ENCODE measurements at regions not wholly inside any gene's neighbourhood (a gene's known extent, or its start where the extent isn't known, plus 50 kb on each side); places are given as distances from the start of the nearest gene placed in this dataset.

DNA sequence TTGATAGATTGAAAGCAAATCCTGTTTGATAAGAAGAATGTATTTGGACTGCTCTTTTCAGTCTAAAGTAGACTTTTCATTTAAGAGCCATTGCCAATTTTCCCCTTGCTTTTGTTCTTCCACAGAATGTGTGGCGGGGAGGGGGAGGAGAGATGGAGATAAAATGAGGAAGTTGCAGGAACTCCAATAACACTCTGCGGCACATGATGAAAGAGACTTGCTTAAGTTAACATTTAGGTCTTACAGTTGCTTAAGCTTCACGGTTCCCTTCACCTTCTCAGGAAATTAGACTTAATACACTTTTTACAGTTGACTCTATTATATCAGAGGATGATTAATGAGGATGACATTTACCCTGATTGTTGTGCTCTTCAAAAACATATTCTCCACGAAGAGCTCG lies 537.3 kb downstream of the TMTC2 start:
- no peak for DNase-seq
- 62 to 69% methylated on average over 5 of the region's 5 CpGs for WGBS, 2 donors (ENCODE audit: low coverage in 1 of 2)
- Histone ChIP-seq H3K4me1 (no peaks in the 10 kb centered on the region), H3K36me3 (no peaks in the 10 kb centered on the region), H3K9me3 (no peaks in the 10 kb centered on the region), H3K4me3 (no peak overlapping the region), H3K27me3 (no peaks in the 10 kb centered on the region), H3K27ac (no peak overlapping the region)
- intact Hi-C loops (cut with DNase I; ENCODE audit: low total_unique reads) (no loop called here), in situ Hi-C loops (cut with MboI; ENCODE audit: low pct_ligation_motif_present in 1 of 4, low pct_unique_long_range_greater_than_20kb in 1 of 4, low sequenced_read_pairs in 3 of 4) (no loop called here)
- TF ChIP-seq EP300 (IDR thresholded peaks at IDR 0.05; ENCODE audit: low read depth) (no peak), POLR2AphosphoS5 (IDR thresholded peaks at IDR 0.05) (no peak), POLR2A (IDR thresholded peaks at IDR 0.05) (no peak)
- TF ChIP-seq, protein P1, sequence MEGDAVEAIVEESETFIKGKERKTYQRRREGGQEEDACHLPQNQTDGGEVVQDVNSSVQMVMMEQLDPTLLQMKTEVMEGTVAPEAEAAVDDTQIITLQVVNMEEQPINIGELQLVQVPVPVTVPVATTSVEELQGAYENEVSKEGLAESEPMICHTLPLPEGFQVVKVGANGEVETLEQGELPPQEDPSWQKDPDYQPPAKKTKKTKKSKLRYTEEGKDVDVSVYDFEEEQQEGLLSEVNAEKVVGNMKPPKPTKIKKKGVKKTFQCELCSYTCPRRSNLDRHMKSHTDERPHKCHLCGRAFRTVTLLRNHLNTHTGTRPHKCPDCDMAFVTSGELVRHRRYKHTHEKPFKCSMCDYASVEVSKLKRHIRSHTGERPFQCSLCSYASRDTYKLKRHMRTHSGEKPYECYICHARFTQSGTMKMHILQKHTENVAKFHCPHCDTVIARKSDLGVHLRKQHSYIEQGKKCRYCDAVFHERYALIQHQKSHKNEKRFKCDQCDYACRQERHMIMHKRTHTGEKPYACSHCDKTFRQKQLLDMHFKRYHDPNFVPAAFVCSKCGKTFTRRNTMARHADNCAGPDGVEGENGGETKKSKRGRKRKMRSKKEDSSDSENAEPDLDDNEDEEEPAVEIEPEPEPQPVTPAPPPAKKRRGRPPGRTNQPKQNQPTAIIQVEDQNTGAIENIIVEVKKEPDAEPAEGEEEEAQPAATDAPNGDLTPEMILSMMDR (IDR thresholded peaks at IDR 0.05) = no peak

DNA sequence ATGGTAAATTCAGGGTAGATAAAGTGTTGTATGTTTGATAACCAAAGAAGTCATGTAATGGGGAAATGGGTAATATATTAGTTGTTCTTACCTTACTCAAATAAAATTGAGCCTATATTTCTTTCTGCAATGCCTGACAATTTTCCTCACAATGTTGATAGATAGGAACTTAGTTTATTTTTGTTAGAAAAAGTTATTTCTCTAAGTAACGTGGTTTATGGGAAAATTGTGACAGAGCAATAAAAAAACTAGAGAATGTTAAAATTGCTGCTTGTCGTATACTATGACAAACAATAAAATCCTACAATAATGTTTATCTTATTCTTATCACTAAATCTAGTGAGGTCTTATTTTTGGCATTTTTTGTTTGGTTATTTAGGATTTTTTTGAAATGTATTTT lies 534.1 kb downstream of the TMTC2 start:
- intact Hi-C loops (cut with DNase I; ENCODE audit: low total_unique reads) (no loop called here), in situ Hi-C loops (cut with MboI; ENCODE audit: low pct_ligation_motif_present in 1 of 4, low pct_unique_long_range_greater_than_20kb in 1 of 4, low sequenced_read_pairs in 3 of 4) (no loop called here)
- Histone ChIP-seq H3K9me3 (no peaks in the 10 kb centered on the region), H3K4me1 (no peaks in the 10 kb centered on the region), H3K4me3 (no peak overlapping the region), H3K36me3 (no peaks in the 10 kb centered on the region), H3K27ac (no peak overlapping the region), H3K27me3 (no peaks in the 10 kb centered on the region)
- 39 to 63% methylated on average over 2 of the region's 2 CpGs for WGBS, 2 donors (ENCODE audit: low coverage in 1 of 2)
- no peak for DNase-seq
- no peak for TF ChIP-seq POLR2A (IDR thresholded peaks at IDR 0.05)
- TF ChIP-seq, protein P1 (IDR thresholded peaks at IDR 0.05) = no peak
- no peak for TF ChIP-seq POLR2AphosphoS5 (IDR thresholded peaks at IDR 0.05)
- no peak for TF ChIP-seq EP300 (IDR thresholded peaks at IDR 0.05; ENCODE audit: low read depth)

DNA sequence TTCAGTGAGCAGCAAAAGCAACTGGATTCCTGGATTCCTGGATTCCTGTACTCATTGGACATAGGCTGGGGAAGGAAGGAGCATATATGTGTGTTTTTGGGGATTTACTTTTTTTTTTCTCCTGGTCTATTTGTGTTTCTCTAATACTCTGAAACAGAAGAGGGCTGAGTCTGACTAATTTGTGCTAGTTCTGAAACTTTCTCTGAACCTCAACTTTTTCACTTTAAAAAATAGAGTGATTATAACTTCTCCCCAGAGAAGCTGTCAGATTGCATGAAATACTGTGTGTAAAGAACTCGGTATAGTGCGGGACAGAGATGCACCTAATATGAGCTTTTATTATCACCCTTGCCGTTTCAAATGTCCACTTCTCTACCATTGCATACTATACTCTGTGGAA lies 529.5 kb downstream of the TMTC2 start:
- TF ChIP-seq POLR2A (IDR thresholded peaks at IDR 0.05) (no peak), POLR2AphosphoS5 (IDR thresholded peaks at IDR 0.05) (no peak), EP300 (IDR thresholded peaks at IDR 0.05; ENCODE audit: low read depth) (no peak)
- TF ChIP-seq, protein P1 (IDR thresholded peaks at IDR 0.05) = no peak
- no peaks in the 10 kb centered on the region for H3K36me3 ChIP-seq
- no peak for DNase-seq
- no peak overlapping the region for H3K27ac ChIP-seq
- WGBS, 2 donors (ENCODE audit: low coverage in 1 of 2) = 85 to 95% methylated on average over 3 of the region's 3 CpGs
- H3K9me3 ChIP-seq = no peaks in the 10 kb centered on the region
- no peaks in the 10 kb centered on the region for H3K4me1 ChIP-seq
- H3K4me3 ChIP-seq = no peak overlapping the region
- in situ Hi-C loops (cut with MboI; ENCODE audit: low pct_ligation_motif_present in 1 of 4, low pct_unique_long_range_greater_than_20kb in 1 of 4, low sequenced_read_pairs in 3 of 4) = no loop called here
- no peaks in the 10 kb centered on the region for H3K27me3 ChIP-seq
- intact Hi-C loops (cut with DNase I; ENCODE audit: low total_unique reads) = no loop called here

DNA sequence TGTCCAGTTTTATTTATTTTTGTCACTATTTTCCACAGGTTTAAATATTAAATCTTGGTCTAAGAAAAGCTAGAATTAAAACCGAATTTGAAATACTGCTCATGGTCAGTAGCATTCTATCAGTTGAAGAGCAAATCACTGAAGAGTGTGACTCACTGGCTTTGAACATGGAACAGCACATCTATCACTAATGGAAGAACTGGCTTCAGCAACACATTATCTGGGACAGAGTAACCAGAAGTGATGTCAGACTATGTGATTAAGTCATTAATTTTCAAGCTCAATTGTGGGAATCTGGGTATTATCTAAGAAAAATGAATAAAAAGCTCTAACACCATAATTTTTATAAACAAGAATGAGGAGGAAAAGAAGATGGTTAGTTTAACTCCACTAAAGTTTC lies 527.5 kb downstream of the TMTC2 start:
- in situ Hi-C loops (cut with MboI; ENCODE audit: low pct_ligation_motif_present in 1 of 4, low pct_unique_long_range_greater_than_20kb in 1 of 4, low sequenced_read_pairs in 3 of 4) (no loop called here), intact Hi-C loops (cut with DNase I; ENCODE audit: low total_unique reads) (no loop called here)
- H3K4me3 ChIP-seq = no peak overlapping the region
- no peaks in the 10 kb centered on the region for H3K4me1 ChIP-seq
- no peak for DNase-seq
- no peaks in the 10 kb centered on the region for H3K36me3 ChIP-seq
- H3K27ac ChIP-seq = no peak overlapping the region
- 58 to 59% methylated on average over 1 of the region's 1 CpG for WGBS, 2 donors (ENCODE audit: low coverage in 1 of 2)
- TF ChIP-seq POLR2AphosphoS5 (IDR thresholded peaks at IDR 0.05) = no peak
- TF ChIP-seq POLR2A (IDR thresholded peaks at IDR 0.05) = no peak
- TF ChIP-seq EP300 (IDR thresholded peaks at IDR 0.05; ENCODE audit: low read depth) = no peak
- TF ChIP-seq, protein P1 (IDR thresholded peaks at IDR 0.05) = no peak
- H3K9me3 ChIP-seq = no peaks in the 10 kb centered on the region
- H3K27me3 ChIP-seq = no peaks in the 10 kb centered on the region
